Muscle of back (tissue), 3 donors: ENCODE measurements at regions not wholly inside any gene's neighbourhood (a gene's known extent, or its start where the extent isn't known, plus 50 kb on each side); places are given as distances from the start of the nearest gene placed in this dataset.

Experiments
- DNase-seq, 3 donors: peaks; one replicate each; pipeline versions ENCODE4 v3.0.0 to v3.0.0-alpha.2; 2013

GRCh38 chr13:84460989-84461388, 578.7 kb upstream of the SLITRK1 start:
- DNase-seq = no peak

GRCh38 chr13:84455143-84455905, 573.0 kb upstream of the SLITRK1 start:
- DNase-seq = no peak

- DNase-seq = peak in 1 of 3 donors; percentile 2
These were observed 565.3 kb upstream of the SLITRK1 start for GRCh38 chr13:84447640-84447978.

GRCh38 chr13:84446972-84447639, 564.8 kb upstream of the SLITRK1 start:
- DNase-seq = no peak

DNA sequence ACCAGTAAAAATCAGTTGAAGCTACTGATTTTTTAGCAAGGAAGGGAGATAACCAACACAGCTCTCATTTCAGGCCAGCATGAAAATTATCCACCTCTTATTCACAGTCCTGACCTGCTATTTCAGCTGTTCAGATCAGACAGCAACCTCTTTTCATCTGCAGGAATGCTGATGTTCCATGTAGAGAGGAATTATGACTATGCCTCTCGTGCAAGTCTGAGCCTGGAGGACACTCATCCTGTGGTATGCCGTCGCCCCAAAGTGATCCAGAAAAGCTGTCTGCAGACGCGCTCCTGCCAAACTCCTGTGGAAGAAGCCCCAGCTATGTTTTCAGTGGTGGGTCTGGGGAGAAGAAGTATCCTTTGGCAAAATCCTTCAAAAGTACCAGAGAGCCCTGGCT, 563.5 kb upstream of the SLITRK1 start:
- peak in 1 of 3 donors; percentile 52 for DNase-seq

DNA sequence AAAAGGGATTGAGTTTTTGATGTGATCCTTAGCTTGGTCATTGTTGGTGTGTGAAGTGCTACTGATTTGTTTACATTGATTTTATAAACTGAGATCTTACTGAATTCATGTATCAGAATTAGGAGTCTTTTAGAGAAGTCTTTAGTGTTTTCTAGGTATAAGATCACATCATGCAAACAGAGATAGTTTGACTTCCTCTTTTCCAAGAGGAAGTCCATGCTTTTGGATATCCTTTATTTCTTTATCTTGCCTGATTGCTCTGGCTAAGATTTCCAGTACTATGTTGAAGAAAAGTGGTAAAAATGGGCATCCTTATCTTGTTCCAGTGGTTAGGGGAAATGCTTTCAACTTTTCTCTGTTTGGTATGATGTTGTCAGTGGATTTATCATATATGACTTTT, 561.2 kb upstream of the SLITRK1 start:
- DNase-seq = no peak

DNA sequence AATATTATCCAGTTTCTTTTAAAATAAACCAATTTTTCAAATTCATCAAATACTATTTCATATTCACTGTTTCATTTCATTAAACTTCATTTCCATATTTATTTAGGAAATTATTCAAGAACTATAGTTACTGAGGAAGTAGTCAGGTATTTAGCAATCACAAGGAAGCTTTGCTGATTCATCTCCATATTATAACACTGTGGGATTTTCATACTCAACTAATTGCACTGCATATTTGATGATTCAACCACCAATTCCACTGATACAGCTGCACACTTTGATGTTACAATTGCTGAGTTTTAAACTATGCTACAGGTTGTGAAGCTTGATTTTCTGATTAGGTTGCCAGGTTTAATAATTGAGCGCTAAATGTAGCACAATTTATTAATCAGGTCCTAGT, 556.8 kb upstream of the SLITRK1 start:
- peak in 1 of 3 donors; percentile 30 for DNase-seq

- peak in 1 of 3 donors; percentile 80 for DNase-seq
These were observed 550.8 kb upstream of the SLITRK1 start for GRCh38 chr13:84433024-84433423.

DNA sequence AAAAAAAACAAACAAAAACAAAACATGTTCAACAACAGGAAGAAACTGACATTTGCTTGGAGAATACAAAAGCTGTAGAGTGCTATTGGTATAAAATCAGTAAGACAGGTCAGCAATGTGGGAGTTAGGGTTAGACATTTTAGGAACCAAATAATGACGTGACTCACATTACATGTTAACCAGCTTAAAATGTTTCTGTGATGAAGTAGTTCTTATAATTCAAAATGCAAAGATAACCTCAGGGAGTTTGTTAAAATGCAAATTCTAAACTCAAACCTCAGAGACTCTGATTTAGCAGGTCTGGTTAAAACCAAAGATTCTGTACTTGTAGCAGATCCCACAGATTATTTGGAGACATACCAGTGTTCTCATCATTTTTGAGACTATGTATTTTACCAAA, 549.4 kb upstream of the SLITRK1 start:
- DNase-seq = peak in 1 of 3 donors; percentile 17

GRCh38 chr13:84430446-84430845, 548.2 kb upstream of the SLITRK1 start:
- DNase-seq = peak in 1 of 3 donors; percentile 10

GRCh38 chr13:84430015-84430414, 547.7 kb upstream of the SLITRK1 start:
- DNase-seq = peak in 1 of 3 donors; percentile 77

GRCh38 chr13:84418041-84418440, 535.8 kb upstream of the SLITRK1 start:
- DNase-seq = no peak

DNA sequence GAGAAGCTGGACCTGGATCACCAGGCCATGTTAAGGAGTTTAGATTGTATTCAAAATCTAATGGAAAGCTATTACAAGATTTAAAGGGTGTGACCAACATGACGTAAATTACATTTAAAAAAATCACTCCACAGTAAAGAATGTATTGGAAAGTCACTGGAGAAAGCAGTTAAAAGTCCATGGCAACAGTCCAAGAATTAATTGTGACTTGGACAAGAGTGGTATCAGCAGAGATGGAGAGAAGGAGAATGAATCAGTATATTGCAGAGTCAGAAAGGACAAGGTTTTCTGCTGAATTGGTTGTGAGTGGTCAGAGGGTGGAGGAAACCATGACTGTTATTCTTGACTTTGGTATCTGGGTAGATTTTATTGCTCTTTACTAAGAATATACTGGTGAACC, 535.1 kb upstream of the SLITRK1 start:
- DNase-seq = peak in 1 of 3 donors; percentile 2

- DNase-seq = no peak
These were observed 530.7 kb upstream of the SLITRK1 start for GRCh38 chr13:84413016-84413415.

DNA sequence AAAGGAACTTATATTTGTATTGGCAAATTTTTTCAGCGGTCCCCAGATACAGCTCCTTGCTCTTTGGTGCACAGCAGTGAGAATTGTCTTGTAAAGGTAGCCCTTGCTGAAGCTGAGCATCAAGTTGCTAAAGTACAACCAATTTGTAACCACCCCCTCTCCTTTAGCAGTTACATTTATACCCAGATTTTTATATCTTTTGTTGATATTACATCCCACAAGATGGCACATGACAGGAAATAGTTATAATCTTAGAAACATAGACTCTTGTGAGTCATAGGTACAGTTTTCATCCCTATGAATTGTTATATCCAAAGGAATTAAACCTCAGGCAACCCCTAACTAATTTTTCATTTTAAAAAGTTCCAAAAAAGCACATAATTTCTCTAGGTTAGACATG, 523.0 kb upstream of the SLITRK1 start:
- DNase-seq = no peak

DNA sequence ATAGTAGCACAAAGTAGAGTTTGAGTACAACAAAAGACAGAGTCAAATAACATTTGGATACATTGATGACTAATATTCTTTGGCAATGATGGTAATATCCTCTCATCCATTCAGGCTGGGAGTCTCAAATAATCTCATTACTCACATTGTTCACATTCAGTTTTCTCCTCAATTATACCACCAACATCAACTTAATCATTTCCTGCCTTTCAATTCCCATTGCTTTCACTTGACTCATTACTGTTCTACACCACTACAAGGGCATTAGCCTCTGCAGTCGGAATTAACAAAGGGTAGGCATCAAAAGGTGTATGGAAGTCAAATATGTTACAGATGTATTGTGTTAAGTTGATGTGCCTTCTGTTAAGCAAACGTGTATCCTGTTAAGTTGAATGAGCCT, 518.4 kb upstream of the SLITRK1 start:
- peak in 1 of 3 donors; percentile 84 for DNase-seq

DNA sequence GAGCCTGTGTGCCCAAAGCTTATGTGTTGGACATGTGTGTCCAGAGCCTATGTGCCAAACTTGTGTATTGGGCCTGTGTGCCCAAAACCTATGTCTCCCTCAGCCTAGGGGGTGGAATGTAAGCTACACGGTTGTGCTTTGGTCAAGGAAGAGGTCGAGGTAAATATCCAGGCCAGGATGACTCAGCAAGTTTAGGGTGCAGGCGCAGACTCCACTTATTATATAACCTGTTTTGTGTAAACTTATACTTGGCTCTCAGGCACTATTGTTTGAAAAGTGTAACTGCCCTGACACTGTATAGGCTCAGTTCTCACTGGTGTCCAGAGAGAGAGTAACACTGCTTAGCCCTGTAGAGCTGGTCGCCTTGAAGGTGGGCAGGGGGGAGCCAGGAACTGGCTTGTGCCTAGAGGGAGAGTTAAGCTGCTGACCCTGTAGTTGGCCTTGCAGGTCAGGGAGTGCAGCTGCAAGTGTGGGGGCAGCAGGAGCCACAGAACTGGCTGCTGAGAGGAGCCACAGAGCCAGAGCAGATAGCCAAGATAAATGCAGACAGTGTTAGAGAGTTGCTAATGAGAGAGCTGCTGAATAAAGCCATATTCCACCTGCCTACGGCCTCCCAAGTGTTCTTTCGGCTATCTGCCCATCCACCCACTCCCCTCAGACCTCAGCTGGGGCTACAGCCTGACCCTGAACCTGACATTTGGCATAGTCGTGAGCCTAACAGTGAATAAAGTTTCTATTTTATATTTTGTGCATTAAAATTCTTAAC, 517.2 kb upstream of the SLITRK1 start:
- peak in 1 of 3 donors; percentile 5 for DNase-seq

DNA sequence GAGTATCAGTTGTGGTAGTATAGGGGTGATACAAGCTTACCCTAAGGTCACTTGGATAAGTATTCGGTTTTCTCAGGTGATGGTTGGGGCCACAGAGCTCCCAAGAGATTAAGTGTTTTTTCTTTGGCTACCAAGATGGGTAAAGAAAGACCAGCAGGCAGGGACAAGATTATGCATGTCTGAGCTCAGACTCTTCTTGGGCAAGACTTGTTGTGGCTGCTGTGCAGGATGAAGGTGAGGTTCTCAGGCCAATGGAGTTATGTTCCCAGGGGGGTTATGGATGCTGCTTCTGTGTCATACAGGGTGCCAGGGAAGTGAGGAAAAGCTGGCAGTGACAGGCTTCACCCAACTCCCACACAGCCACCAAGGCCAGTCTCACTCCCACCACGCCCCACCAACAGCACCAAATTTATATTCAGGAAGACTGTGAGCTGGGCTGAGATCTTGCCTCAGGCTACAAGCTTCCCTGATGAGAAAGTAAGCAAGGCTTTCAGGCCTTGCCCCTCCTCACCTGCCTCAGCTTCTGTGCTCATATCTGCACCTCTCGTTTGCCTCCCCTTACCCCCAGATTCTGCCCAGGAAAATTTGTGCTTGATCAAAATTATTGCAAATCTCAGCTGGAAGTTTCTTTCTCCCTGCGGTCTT, 511.8 kb upstream of the SLITRK1 start:
- no peak for DNase-seq

- DNase-seq = peak in 2 of 3 donors; percentile 8 to 51
These were observed 498.6 kb upstream of the SLITRK1 start for GRCh38 chr13:84380866-84381265.

GRCh38 chr13:84377106-84377505, 494.8 kb upstream of the SLITRK1 start:
- DNase-seq = peak; percentile 26 to 89 (median 59)

DNA sequence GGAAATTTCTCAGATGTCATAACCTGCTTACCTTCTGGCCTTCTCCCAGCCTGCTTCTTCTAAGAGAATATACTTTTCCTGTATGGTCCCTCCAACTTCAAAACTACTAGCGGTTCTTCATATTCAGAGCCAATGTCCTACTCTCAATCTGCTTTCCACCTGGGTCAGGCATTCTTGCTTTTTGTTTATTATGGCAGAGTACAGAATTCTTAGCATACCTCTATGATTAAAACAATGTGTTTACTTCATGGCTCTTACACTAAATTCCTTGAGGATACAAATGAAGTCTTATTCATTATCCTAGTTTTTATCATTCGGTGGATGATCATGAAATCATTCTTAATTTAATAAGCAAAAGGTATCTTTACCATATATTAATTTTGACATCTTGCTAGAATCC, 484.2 kb upstream of the SLITRK1 start:
- DNase-seq = peak in 1 of 3 donors; percentile 10

DNA sequence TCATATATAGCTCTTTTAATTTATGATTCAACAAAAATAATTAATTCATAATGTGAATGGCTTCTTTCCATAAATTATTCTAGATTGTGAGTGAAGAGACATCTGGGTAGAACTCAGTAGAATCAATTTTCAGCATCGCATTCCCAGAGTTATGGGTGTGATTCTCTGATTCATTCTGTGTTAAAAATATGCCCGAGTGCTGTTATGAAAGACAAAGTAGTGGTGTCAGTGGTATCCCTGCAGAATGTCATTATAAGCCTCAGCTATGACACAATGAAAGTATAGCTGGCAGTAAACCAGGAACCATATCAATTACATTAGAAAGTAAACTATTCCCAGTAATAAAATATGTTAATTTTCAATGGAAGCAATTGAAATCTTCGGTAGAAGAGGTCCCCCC, 480.5 kb upstream of the SLITRK1 start:
- peak in 1 of 3 donors; percentile 14 for DNase-seq
